A673 (cell line): ENCODE measurements at regions not wholly inside any gene's neighbourhood (a gene's known extent, or its start where the extent isn't known, plus 50 kb on each side); places are given as distances from the start of the nearest gene placed in this dataset.

Source experiments
- BruUV-seq: library from RNA; stranded (reverse); fragments of 400-500 nt; replicated peaks from 2 replicates; lab custom pipeline; 2021; lab: Mats Ljungman, UMichigan
- CTCF ChIA-PET: fragments of 300-600 bp; sonication (Branson Sonifier 250); formaldehyde crosslinking; loops from one replicate; lab custom pipeline; 2022; ENCODE audit warnings: antibody characterized with exemption; lab: Charles Lee
- POLR2A ChIA-PET: fragments of 300-600 bp; sonication (Branson Sonifier 250); formaldehyde crosslinking; loops from one replicate; lab custom pipeline; 2022; ENCODE audit warnings: antibody characterized with exemption; ENCODE audit not compliant: low non-redundant PET; lab: Charles Lee
- DNase-seq: peaks from one replicate; pipeline ENCODE4 v3.0.0-alpha.2; 2015; ENCODE audit warnings: low spot score
- H3K27ac ChIP-seq: fragments of 200-600 bp; sonication (generic); 2 replicates; pipeline ENCODE4 v1.5.1; 2016; ENCODE audit warnings: mixed run types, low read depth, mild to moderate bottlenecking, mixed read lengths, antibody characterized with exemption, low read length; ENCODE audit not compliant: poor library complexity, severe bottlenecking
- H3K27me3 ChIP-seq: fragments of 200-600 bp; sonication (generic); replicated peaks from 2 replicates; pipeline ENCODE4 v1.6.1; 2017; ENCODE audit warnings: mixed run types, low read depth, mild to moderate bottlenecking, mixed read lengths, antibody characterized with exemption, low read length; ENCODE audit not compliant: insufficient read depth, poor library complexity
- H3K36me3 ChIP-seq: fragments of 200-600 bp; sonication (generic); 2 replicates; pipeline ENCODE4 v1.6.1; 2016; ENCODE audit warnings: mixed run types, mild to moderate bottlenecking, mixed read lengths, antibody characterized with exemption, low read length; ENCODE audit not compliant: insufficient read depth, poor library complexity, severe bottlenecking
- H3K4me1 ChIP-seq: fragments of 200-600 bp; sonication (generic); 2 replicates; pipeline ENCODE4 v1.6.1; 2017; ENCODE audit warnings: mixed run types, mild to moderate bottlenecking, mixed read lengths, antibody characterized with exemption, low read length; ENCODE audit not compliant: insufficient read depth, poor library complexity, severe bottlenecking
- H3K4me3 ChIP-seq: fragments of 200-600 bp; sonication (generic); 2 replicates; pipeline ENCODE4 v1.5.1; 2016; ENCODE audit warnings: low read depth, mixed run types, mild to moderate bottlenecking, mixed read lengths, low read length; ENCODE audit not compliant: poor library complexity, severe bottlenecking
- H3K9me3 ChIP-seq: fragments of 200-600 bp; sonication (generic); 2 replicates; pipeline ENCODE4 v1.6.1; 2016; ENCODE audit warnings: mixed run types, low read depth, mild to moderate bottlenecking, mixed read lengths, antibody characterized with exemption, low read length; ENCODE audit not compliant: poor library complexity, severe bottlenecking
- CTCF ChIP-seq: fragments of 300-800, 200-600 bp; sonication (generic); conservative IDR thresholded peaks from 2 replicates; pipeline ENCODE4 v1.5.1; 2017; ENCODE audit warnings: low read depth, mild to moderate bottlenecking, antibody characterized with exemption, low read length, moderate library complexity, mixed read lengths
- EZH2 ChIP-seq: fragments of 200-600 bp; sonication (generic); IDR thresholded peaks from 2 replicates; pipeline ENCODE4 v1.6.1; 2017; ENCODE audit warnings: borderline replicate concordance, low read depth, mild to moderate bottlenecking, mixed read lengths, antibody characterized with exemption, low read length; ENCODE audit not compliant: poor library complexity, severe bottlenecking
- intact Hi-C: fragments of 100-400 bp; cut with micrococcal nuclease; formaldehyde crosslinking; loops from one replicate; pipeline ENCODE4 v1.10.0; 2022; ENCODE audit not compliant: unreplicated experiment

GRCh38 chr17:36747861-36748260 lies 146.5 kb downstream of the MRM1 start:
- DNase-seq, result no peak
- intact Hi-C loops, result no loop called here
- Histone ChIP-seq H3K36me3 (no peaks in the 10 kb centered on the region), H3K27ac (no peak overlapping the region), H3K4me3 (no peak overlapping the region), H3K4me1 (no peaks in the 10 kb centered on the region), H3K9me3 (no peaks in the 10 kb centered on the region), H3K27me3 (peaks cover 6% of the 10 kb centered on the region)
- no peak for TF ChIP-seq EZH2
- TF ChIP-seq CTCF, result no peak
- BruUV-seq, result no TSS peak
- ChIA-PET POLR2A (no interaction called here), CTCF (no interaction called here)

- no TSS peak for BruUV-seq
These were observed 146.9 kb downstream of the MRM1 start for GRCh38 chr17:36748272-36748671.

GRCh38 chr17:36749493-36749892 lies 148.1 kb downstream of the MRM1 start:
- CTCF ChIA-PET, result no interaction called here
- H3K9me3 ChIP-seq, result no peaks in the 10 kb centered on the region
- no peaks in the 10 kb centered on the region for H3K4me1 ChIP-seq
- no TSS peak for BruUV-seq
- peaks cover 2% of the 10 kb centered on the region for H3K27me3 ChIP-seq
- no peaks in the 10 kb centered on the region for H3K36me3 ChIP-seq
- no peak for DNase-seq
- no peak for TF ChIP-seq CTCF
- TF ChIP-seq EZH2, result no peak
- POLR2A ChIA-PET, result no interaction called here
- H3K27ac ChIP-seq, result no peak overlapping the region
- no peak overlapping the region for H3K4me3 ChIP-seq
- intact Hi-C loops, result no loop called here

More at GRCh38 chr17:36748272-36748671, 146.9 kb downstream of the MRM1 start:
- TF ChIP-seq EZH2, result no peak
- TF ChIP-seq CTCF, result no peak
- Histone ChIP-seq H3K4me1 (no peaks in the 10 kb centered on the region), H3K36me3 (no peaks in the 10 kb centered on the region), H3K27me3 (peaks cover 6% of the 10 kb centered on the region), H3K4me3 (no peak overlapping the region), H3K27ac (no peak overlapping the region), H3K9me3 (no peaks in the 10 kb centered on the region)
- intact Hi-C loops, result no loop called here
- DNase-seq, result no peak
- ChIA-PET POLR2A (no interaction called here), CTCF (no interaction called here)
